ENCODE measurements at regions not wholly inside any gene's neighbourhood (a gene's known extent, or its start where the extent isn't known, plus 50 kb on each side); places are given as distances from the start of the nearest gene placed in this dataset.

GRCh38 chr19:31518216-31519020 lies 169.2 kb upstream of the TSHZ3 start (continued):
- TF ChIP-seq CSDC2 (CRISPR knock-in tag; IDR thresholded peaks at IDR 0.05), result no peak
- no peak for TF ChIP-seq GLIS3 (CRISPR knock-in tag; IDR thresholded peaks at IDR 0.05)

DNA sequence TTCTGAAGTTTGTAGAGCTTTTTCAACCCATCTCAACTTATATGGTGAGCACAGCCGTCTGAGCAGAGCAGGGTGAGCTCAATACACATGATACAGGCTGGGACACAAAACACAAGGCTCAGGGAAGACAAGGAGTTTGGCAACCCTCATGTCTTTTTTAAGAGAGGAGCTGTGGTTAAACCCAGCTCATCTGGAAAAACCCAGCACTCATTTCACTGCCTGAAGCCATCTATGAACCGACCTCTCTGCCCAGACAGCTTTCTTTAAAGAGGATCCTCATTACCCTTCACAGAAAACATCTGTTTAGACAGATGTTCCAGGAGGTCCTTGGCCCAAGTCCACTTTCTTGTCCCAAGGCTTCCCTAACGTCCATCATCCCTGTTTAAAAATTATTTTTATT lies 170.0 kb upstream of the TSHZ3 start:
- no peak for ATAC-seq

DNA sequence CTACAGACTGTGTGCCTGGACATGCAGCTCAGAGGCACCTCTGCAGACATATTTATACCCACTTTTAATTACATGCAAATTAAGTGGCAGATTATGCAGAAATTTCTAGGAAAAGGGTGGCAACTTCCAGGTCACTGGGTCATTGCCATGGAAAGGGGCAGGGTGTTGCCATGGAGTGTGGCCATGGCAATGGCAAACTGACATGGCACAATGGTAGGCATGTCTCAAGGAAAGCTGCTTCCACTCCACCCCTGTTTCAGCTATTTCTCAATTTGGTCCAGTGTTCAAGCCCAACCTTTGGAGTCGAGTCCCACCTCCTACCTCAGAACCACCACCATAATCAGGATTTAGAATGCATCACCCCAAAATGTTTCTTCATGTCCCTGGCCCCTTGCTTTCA lies 170.7 kb upstream of the TSHZ3 start:
- ATAC-seq, result no peak
- TF ChIP-seq ZNF565 (CRISPR knock-in tag; conservative IDR thresholded peaks at IDR 0.05; ENCODE audit: low read depth), result no peak
- TF ChIP-seq OSR1 (CRISPR knock-in tag; IDR thresholded peaks at IDR 0.05), result no peak
- TF ChIP-seq CSDC2 (CRISPR knock-in tag; IDR thresholded peaks at IDR 0.05), result no peak

More for the DNA sequence above, 170.0 kb upstream of the TSHZ3 start:
- TF ChIP-seq ARNTL (CRISPR knock-in tag; IDR thresholded peaks at IDR 0.05; ENCODE audit: borderline replicate concordance, low read depth), result no peak
- no peak for TF ChIP-seq ZFP3 (CRISPR knock-in tag; IDR thresholded peaks at IDR 0.05)
- no peak for TF ChIP-seq PPARA (CRISPR knock-in tag; IDR thresholded peaks at IDR 0.05; ENCODE audit: borderline replicate concordance)
- no peak for TF ChIP-seq ZNF70 (CRISPR knock-in tag; IDR thresholded peaks at IDR 0.05)
- TF ChIP-seq ZNF8 (CRISPR knock-in tag; IDR thresholded peaks at IDR 0.05), result no peak
- no peak for TF ChIP-seq BACH2 (CRISPR knock-in tag; IDR thresholded peaks at IDR 0.05; ENCODE audit: borderline replicate concordance)
- TF ChIP-seq, protein P1, sequence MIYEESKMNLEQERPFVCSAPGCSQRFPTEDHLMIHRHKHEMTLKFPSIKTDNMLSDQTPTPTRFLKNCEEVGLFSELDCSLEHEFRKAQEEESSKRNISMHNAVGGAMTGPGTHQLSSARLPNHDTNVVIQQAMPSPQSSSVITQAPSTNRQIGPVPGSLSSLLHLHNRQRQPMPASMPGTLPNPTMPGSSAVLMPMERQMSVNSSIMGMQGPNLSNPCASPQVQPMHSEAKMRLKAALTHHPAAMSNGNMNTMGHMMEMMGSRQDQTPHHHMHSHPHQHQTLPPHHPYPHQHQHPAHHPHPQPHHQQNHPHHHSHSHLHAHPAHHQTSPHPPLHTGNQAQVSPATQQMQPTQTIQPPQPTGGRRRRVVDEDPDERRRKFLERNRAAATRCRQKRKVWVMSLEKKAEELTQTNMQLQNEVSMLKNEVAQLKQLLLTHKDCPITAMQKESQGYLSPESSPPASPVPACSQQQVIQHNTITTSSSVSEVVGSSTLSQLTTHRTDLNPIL (CRISPR knock-in tag; IDR thresholded peaks at IDR 0.05; ENCODE audit: low read depth), result no peak
- TF ChIP-seq CSRNP3 (CRISPR knock-in tag; IDR thresholded peaks at IDR 0.05), result no peak
- no peak for TF ChIP-seq TSHZ2 (CRISPR knock-in tag; IDR thresholded peaks at IDR 0.05)
- TF ChIP-seq ZFP30 (CRISPR knock-in tag; IDR thresholded peaks at IDR 0.05), result no peak
- TF ChIP-seq SNAI2 (CRISPR knock-in tag; IDR thresholded peaks at IDR 0.05), result no peak
- no peak for TF ChIP-seq ESRRG (CRISPR knock-in tag; IDR thresholded peaks at IDR 0.05)
- no peak for TF ChIP-seq RARB (CRISPR knock-in tag; IDR thresholded peaks at IDR 0.05)
- no peak for TF ChIP-seq CSDC2 (CRISPR knock-in tag; IDR thresholded peaks at IDR 0.05)
- TF ChIP-seq, protein P2, sequence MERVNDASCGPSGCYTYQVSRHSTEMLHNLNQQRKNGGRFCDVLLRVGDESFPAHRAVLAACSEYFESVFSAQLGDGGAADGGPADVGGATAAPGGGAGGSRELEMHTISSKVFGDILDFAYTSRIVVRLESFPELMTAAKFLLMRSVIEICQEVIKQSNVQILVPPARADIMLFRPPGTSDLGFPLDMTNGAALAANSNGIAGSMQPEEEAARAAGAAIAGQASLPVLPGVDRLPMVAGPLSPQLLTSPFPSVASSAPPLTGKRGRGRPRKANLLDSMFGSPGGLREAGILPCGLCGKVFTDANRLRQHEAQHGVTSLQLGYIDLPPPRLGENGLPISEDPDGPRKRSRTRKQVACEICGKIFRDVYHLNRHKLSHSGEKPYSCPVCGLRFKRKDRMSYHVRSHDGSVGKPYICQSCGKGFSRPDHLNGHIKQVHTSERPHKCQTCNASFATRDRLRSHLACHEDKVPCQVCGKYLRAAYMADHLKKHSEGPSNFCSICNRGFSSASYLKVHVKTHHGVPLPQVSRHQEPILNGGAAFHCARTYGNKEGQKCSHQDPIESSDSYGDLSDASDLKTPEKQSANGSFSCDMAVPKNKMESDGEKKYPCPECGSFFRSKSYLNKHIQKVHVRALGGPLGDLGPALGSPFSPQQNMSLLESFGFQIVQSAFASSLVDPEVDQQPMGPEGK (CRISPR knock-in tag; IDR thresholded peaks at IDR 0.05; ENCODE audit: borderline replicate concordance), result no peak
- no peak for TF ChIP-seq OSR1 (CRISPR knock-in tag; IDR thresholded peaks at IDR 0.05)
- no peak for TF ChIP-seq ZNF565 (CRISPR knock-in tag; conservative IDR thresholded peaks at IDR 0.05; ENCODE audit: low read depth)
- TF ChIP-seq ZC3H10 (CRISPR knock-in tag; IDR thresholded peaks at IDR 0.05), result no peak
- TF ChIP-seq ISL1 (CRISPR knock-in tag; IDR thresholded peaks at IDR 0.05), result no peak

DNA sequence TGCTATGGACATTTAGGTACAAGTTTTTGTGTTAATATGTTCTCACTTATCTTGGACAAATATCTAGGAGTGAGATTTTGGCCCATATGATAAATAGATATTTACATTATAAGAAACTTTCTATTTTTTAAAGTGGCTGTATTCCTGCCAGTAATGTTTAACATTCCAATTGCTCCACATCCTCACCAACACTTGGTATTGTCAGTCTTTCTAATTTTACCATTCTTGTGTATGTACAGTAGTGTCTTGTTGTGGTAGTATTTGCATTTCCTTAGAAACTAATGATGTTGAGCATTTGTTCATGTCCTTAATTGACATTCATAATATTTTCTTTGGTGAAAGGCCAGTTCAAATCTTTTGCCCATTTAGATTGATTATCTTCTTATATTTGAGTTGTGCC lies 171.4 kb upstream of the TSHZ3 start:
- no peak for ATAC-seq
- TF ChIP-seq GLIS3 (CRISPR knock-in tag; IDR thresholded peaks at IDR 0.05) (no peak), ARNTL (CRISPR knock-in tag; IDR thresholded peaks at IDR 0.05; ENCODE audit: borderline replicate concordance, low read depth) (no peak), BACH2 (CRISPR knock-in tag; IDR thresholded peaks at IDR 0.05; ENCODE audit: borderline replicate concordance) (no peak), ZNF565 (CRISPR knock-in tag; conservative IDR thresholded peaks at IDR 0.05; ENCODE audit: low read depth) (no peak), TCF4 (CRISPR knock-in tag; IDR thresholded peaks at IDR 0.05; ENCODE audit: borderline replicate concordance) (no peak), ZC3H10 (CRISPR knock-in tag; IDR thresholded peaks at IDR 0.05) (no peak)
